ENCODE measurements at regions not wholly inside any gene's neighbourhood (a gene's known extent, or its start where the extent isn't known, plus 50 kb on each side); places are given as distances from the start of the nearest gene placed in this dataset.
A peak's percentile ranks its signal among the peaks of the same experiment; 100 is the strongest.
"Not testable (repeated sequence)": the region's sequence is repeated elsewhere in the genome, so short reads cannot be mapped to it uniquely, and the experiment has no call there.

DNA sequence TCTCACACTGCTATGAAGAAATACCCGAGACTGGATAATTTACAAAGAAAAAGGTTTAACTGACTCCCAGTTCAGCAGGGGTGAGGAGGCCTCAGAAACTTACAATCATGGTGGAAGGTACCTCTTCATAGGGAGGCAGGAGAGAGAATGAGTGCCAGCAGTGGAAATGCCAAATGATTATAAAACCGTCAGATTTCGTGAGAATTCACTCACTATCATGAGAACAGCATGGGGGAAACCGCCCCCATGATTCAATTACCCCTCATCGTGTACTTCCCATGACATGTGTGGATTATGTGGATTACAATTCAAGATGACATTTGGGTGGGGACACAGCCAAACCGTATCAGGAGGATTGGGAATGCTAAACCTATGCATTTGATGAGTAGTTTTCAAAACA lies 380.3 kb upstream of the SPHKAP start:
- DNase-seq, result no peak

DNA sequence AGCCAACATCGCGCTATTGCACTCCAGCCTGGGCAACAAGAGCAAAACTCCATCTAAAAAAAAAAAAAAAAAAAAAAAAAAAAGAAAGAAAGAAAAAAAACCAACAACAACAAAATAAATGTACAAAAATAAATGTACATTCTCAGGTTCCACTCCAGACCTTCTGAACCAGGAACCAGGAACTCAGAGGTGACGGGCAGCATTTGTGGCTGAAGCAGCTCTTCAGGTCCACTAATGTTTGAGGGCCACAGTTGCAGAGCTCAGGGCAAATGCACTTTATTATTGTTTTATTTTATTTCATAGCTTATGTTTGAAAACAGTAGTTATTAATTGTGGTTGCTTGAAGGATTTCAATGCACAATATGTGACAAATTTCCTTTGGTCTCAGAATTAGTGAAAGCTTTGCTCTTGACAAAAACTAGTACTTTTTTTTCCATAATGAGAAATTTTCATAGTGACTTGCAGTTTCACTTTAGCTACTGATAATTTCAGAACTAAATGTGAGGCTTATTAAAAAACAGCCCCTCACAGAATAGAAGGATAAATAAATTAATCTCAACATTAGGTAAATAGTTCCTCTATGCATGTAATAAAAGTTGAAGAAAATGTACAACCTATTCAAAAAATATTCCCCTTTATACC lies 378.4 kb upstream of the SPHKAP start:
- DNase-seq, result no peak

DNA sequence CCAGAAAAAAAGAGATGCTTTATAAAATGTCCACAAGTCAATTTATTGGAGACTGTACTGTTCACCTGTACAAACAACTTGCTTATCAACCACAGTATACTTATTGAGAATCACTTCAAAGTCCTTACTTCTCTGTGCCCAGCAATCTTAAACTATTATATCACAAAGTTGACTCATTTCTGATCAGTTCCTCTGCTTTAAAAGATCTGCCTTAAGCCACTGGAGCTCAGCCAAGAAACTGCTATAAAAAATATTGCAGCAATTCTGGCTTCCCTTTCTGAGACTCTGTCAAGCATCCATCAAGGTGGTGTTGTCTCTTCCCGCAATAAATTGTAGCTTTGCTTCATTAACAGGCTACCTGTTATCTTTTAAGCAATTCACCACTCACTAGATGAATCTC lies 375.2 kb upstream of the SPHKAP start:
- DNase-seq, result no peak

DNA sequence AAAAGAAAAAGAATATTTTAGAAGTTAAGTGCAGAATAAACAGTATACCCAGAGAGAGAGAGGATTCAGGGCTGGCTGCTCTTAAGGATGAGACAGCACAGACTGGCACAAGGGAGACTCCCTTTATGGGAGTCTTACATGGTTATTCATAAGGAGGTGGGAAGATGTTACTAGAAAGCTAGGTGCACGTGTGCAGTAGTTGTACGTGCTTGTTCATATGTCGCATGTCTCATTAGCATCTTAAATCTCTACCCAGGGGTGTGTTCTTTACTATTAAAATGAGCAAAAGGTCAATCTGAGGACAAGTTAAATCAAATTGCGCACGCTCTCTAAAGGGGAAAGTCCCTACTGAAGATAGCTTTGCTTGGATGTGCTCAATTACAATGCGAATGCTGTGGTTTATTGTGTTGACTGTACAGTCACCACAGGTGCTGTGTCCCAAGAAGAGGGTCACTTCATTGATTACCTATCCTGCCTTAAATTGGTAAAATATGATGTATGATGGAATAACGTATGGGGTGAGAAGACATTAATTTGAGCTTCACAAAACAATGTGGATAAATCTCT lies 368.0 kb upstream of the SPHKAP start:
- no peak for DNase-seq

DNA sequence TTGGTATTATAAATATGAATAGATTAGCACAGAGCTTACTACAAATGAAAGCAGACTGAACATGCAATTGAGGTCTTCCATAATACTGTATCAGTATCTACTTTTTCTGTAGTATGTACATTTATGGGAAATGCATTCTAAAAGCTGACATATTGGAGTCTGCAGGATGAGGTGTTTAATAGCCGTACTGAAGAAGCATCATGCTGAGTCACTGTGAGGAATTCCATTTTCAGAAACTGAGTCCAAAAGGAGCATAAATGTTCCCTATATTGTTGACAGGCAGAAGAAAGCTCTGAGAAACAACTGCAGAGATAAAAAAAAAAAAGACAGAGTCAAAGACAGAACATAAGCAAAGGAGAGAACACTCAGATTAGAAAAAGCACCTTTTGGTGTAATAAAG lies 366.7 kb upstream of the SPHKAP start:
- no peak for DNase-seq

DNA sequence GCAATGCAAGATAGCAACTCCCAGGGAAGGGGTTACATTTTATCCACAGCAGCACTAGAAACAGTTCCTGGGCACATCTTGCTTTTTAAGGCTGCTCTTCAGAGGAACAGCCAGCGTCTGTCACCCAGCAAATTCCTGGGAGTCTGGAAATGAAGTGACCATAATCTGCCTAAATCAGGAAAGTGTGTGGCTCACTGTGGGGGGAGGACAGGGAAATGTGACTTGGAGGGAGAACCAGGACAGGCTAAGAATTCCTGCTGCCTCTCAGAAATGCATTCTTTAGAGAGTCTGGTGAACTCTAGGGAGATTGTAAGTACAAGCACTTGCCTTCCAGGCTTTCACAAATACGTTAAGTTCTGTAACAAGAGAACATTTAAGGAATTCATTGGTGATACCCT lies 364.3 kb upstream of the SPHKAP start:
- DNase-seq, result no peak

DNA sequence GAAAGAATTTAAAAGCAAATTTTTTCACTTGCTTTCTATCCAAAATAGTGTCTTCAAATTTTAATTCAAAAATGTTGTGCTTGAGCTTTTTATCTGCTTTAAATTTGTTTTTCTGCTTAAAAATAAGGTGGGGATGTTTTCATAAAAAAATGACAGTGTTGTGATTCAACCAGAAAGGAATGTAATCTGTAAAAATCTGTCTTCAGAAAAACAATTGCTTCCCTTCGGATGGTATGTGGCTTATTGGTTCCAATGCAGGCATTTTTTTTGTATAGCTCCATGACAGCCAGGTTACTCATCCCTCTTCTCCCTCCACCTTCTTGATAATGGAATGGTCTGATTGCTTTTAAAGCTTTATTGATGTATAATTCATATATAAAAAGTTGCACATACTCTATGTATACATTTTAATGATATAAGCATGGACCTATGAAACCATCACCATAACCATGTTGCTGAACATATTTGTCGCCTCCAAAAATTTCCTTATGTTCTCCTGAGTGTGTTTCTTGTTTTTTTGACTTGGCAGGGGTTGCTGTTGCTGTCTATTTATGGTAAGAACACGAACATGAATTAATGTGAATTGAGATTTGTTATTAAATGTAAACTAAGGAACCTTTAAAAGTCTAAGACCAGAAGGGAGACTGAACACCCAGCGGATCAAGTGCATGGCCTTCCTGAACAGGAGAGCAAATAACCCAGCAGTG lies 363.7 kb upstream of the SPHKAP start:
- no peak for DNase-seq

DNA sequence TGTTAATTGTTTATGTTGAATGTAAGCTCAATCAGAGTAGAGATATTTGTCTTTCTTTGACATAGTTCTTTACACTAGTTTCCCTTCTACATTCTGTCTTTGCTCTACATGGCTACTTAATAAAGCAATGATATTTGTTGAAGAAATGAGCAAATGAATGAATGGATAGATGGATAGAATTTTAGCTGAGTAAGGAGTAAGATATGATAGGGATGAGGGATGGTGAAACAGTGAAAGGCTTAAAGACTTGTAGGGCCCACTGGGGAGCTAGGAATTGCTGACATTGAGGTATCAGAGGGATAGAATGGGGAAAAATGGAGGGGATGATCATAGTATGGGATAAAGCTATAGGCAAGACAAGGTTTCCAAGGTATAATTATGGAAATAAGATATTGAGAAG lies 361.6 kb upstream of the SPHKAP start:
- no peak for DNase-seq

DNA sequence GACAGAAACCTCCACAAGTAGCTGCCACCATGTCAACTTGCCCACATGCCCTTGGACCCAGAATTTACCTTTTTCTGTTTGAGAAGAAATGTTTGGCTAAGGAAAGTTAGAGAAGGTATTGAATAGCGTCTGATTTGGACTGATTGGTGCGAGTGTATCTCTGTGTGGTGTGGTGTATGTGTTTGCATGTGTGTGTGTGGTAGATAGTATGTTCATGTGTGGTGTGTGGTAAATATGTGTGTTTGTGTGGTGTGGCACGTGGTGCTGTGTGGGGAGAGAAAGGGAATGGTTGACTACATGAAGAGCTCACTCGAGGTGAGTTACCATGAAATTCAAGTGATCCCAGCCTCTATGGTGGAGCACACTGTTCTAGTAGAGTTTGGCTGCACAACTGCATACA lies 360.8 kb upstream of the SPHKAP start:
- no peak for DNase-seq

DNA sequence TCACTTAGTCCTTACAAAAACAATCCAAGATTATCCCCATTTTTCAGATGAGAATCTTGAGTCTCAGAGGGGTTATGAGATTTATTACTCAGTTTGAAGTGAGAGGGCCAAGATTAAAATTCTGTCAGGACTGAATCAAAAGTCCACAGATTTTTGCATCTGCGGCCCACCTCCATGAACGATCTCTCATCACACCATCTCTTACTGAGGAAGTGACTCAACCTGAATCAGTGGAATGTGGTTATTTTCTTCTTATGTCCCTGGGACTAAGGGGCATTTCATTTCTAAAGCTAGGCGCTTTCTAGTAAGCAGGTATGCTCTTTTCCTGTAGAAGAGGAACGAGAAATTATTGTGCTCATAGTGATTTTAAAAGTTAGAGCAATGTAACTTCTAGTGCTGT lies 360.3 kb upstream of the SPHKAP start:
- DNase-seq, result no peak

DNA sequence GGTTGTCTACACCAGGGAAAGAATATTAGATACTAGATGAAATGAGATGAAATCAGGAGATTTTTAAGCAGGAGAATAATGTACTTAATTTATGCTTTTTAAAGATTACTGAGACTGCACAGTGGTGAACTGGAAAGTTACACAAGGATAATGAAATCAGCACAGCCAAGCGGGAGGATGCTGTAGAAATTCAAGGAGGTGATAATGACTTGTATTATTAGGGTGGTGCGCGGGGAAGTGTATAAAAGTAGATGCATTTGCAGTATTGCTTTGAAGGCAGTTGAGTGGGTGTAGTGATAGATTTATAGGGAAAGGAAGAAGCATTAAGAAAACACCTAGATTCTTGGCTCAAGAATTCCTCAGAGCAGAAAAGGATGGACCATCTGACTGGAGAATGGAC lies 359.5 kb upstream of the SPHKAP start:
- no peak for DNase-seq

DNA sequence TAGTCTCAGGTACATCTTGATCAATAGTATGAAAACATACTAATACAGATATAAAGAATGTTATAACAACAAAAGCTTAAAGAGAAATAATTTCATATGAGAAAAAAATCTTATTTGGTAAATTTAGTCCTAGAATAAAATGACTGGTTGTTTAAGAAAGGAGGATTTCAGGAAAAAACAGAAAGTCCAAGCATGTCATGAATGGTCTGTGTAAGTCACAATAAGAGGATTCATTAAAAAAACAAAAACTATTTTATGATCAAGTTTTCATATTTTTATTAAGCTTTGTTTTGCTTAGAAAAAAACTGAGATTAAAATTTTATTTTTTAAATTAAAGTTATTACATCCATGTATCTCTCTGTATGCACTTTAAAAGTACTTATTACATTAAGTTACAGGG lies 353.9 kb upstream of the SPHKAP start:
- peak in 1 of 3 experiments; percentile 19 for DNase-seq

DNA sequence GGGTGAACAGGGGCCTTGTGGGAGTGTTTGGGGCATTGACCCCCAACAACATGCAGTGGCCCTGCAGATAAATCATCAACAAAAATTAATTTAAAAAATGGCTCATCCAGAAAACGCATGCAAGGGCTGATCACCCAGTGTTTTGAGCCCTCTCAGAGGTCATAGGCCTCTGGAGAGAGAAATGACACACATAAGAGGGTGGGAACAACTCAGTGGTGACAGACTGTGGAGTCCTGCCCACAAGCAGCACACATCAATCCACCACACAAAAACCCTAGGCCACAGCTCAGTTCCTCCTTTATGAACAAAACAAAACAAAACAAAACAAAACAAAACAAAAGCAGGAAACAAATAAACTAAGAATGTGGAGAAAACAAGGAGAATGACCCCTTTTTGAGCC lies 351.7 kb upstream of the SPHKAP start:
- no peak for DNase-seq

DNA sequence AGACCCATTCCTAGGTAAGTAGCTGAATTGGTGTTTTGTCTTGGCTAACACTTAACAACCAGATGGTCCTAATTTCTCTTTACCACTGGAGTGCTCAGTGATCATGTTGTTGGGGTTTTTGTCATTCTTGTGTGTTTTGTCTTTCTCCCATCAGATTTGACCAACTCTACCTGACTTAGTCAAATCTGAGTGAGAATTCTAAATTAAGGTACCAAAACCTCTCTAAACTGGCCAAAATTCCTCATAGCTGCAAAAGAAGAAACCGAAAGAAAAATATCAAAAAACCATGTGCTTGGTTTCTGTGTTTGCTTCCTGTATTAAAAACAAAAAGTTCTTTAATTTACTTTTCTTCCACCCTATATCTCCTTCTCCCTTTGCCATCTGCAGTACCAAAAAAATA lies 350.7 kb upstream of the SPHKAP start:
- no peak for DNase-seq

DNA sequence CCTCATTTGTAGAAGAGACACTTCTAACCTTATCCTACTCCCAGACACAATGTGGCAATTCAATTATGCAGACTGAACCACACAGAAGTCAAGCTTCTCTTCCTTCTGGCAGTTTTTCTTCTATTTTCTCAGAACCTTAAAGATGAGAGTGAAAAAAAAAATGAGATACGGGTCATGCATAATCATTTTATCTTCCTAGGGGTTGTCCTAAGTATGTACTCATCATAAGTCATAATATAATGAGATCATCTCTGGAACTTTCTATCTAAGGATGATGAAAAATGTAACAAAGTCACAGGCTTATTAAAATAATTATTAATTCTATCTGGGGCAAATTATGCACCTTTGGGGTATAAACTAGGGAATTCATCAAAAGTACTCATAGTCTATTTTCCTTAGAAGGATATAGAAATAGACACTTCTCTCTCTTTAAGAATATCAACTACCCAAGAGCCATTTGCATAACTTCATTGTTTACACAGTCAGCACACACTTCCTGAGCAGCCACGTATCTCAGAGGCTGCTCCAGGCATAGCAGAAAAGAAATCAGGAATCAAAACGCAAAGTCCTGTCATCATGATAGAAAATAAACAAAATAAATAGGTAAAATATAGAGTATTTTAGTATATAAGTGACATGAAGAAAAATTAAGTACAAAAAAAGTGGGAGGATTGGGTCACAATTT lies 345.9 kb upstream of the SPHKAP start:
- no peak for DNase-seq

DNA sequence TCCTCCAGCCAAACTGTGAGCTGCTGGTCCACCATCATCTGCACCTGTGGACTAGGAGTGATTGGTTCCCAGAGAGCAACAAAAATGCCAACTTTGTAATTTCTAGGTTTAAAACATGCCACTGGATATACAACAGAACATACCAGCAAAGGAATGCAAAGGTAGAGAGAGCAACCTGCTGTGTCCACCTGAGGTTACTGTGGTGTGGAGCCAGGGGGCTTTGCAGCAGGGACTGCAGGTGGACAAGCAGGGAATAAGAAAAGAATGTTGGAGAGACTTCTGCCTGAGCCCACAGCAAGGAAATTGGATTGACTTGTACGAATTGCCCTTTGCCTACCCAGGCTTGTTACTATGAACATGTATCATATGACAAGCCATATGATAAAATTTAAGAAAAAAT lies 345.2 kb upstream of the SPHKAP start:
- DNase-seq, result no peak

DNA sequence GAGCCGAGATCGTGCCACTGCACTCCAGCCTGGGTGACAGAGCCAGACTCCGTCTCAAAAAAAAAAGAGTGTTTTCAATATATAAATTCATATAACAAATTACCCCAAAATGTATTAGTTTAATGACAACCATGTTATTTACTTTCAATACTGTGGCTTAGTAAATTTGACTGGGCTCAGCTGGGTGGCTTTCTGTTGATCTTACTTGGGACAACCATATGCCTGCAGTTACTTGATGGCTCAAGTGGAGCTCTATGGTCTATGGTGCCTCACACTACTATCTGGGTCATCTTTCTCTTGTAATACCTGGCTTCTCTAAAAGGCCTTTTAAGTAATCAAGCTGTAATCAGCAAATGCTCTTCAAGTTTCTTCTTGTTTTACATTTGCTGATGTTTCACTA lies 341.5 kb upstream of the SPHKAP start:
- DNase-seq, result no peak

DNA sequence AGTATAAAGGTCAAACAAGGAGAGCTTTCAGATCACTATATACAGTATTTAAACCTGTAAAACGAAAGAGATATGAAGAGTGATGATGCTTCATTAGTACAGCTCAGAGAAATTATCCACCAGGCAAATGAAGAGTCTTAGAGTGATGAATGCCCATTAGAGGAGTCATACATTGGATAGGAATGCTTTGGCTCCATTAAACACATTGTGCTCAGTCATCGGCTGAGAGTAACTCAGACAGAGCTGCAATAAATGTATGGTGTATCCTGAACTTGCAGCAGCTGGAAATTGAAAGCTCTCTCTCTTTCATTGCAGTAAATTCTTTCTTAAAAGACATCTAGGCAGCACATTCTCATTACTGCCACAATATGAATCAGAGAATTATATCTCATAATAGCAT lies 340.8 kb upstream of the SPHKAP start:
- DNase-seq, result no peak

DNA sequence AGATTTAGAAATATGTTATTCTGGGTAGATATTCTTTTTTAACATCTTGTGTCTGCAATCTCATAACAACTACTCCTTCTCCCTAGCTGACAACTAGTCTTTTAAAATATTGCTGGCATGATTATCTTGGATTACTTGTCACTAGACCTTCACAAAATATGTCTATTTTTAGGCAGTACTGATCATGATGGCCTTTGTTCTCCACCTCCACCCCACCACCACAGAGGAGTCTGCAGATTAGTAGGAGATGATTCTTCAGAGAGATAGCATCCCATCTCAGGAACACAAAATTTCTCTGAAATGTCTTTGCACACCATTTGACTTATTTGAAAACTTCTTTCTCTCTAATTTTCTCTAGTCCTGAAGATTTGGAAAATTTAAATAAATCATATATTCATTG lies 338.1 kb upstream of the SPHKAP start:
- no peak for DNase-seq

DNA sequence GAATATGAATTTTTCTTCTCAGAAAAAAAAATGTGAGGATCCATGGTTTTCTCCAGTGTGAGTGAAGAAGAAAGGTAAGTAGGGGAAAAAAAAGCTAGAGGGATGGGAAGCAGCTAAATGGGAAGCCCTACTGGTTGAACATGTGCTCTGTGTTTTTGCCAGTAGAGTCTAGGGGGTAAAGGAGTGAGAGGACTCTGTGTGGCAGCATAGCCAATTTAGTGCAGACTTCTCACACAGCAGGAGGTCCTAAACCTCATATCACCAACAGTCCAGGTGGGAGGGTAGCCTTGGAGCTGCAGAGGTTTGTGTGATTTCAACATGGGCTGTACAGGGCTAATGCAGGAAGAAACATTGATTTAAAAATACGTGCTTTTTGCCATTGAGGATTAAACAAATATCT lies 334.5 kb upstream of the SPHKAP start:
- peak in 2 of 3 experiments; percentile 8 to 10 for DNase-seq

DNA sequence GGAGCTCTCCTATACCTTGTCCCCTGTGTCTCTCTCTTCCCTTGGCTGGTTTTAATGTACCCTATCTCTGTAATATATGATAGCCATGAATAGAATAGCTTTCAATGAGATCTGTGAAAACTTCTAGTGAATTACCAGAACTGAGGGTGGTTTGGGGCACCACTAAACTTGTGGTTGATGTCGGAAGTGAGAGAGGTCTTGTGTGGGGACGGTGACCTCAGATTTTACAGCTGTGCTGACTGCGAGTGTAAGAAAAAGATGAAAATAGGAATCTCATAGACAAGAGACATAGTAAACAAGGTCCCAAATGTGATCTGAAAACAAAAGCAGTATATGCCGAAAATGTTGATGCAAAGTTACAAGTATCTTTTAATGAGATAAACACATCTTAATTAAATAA lies 332.0 kb upstream of the SPHKAP start:
- not testable (repeated sequence) for DNase-seq

DNA sequence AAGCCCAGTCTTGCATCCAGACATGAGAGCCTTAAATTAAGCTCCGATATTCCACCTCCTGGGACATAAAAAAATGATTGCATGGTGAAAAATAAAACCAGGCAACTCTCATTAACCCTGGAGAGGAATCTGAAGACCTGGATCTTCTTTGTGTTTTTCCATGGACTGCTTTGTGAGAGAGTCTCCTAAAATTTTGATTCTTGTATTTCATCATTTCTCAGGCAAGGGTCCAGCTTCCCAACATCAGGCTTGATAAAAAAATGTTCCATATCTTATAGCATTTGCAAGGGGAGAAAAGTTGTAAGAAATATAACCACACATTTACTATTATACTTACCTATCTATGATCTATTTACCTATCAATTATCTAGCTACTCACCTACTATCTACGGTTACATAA lies 327.5 kb upstream of the SPHKAP start:
- DNase-seq, result peak in 1 of 3 experiments; percentile 38

DNA sequence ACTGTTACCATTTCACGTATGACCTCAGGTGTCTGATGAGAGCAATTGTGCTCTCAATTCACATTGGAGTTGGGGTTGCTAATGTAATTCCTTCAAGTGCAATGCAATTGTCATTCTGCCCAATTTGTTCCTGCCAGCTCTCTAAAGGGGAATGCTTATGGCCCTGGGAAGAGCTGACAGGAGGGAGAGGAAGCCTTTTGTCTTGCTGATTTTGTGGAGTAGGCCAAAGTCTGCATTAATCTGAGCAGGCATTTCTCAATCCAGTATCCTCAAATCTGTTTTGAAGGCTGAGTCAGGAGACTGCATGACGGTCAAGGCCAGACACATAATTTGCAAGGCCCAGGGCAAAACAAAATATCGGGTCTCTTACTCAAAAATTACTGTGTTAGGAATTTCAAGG lies 326.4 kb upstream of the SPHKAP start:
- DNase-seq, result peak in 1 of 3 experiments; percentile 3

DNA sequence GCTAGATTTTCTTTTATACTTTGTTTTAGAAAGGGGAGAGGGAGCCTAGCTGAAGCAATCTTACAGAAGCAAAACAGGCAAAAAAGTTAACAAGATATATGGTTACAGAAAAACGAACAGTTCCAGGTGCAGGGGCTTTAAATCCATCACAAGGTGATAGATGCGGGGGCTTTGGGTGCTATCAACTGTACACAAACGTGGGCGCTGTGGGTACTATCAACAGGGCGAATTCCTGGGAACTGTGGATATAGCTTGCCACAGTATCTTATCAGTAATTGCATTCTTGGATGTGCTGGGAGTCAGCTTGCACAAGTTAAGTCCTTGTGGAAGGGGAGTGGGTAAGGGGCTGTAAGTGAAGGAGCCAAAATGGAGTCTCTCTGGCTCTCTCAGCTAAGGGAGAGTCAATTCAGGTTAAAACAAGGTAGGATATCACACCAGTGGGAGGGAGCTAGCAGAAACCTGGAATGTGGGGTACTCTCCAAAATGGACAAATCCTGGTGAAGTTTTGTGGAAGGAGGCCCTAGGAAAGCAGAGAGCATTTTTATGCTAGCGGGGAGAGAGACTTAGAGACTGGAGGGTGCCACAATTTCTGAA lies 325.8 kb upstream of the SPHKAP start:
- no peak for DNase-seq

Data from NCI-H1417 (cell line).